Medulla oblongata (tissue), 1 donor: ENCODE measurements at regions not wholly inside any gene's neighbourhood (a gene's known extent, or its start where the extent isn't known, plus 50 kb on each side); places are given as distances from the start of the nearest gene placed in this dataset.
"Not testable (repeated sequence)": the region's sequence is repeated elsewhere in the genome, so short reads cannot be mapped to it uniquely, and the experiment has no call there.

Experiments
- DNase-seq: peaks from one replicate; pipeline ENCODE4 v3.0.0-alpha.2; 2015; ENCODE audit errors: extremely low spot score

- DNase-seq: no peak
Measured at GRCh38 chr21:28592205-28592865, 400.3 kb downstream of the LTN1 start.

DNA sequence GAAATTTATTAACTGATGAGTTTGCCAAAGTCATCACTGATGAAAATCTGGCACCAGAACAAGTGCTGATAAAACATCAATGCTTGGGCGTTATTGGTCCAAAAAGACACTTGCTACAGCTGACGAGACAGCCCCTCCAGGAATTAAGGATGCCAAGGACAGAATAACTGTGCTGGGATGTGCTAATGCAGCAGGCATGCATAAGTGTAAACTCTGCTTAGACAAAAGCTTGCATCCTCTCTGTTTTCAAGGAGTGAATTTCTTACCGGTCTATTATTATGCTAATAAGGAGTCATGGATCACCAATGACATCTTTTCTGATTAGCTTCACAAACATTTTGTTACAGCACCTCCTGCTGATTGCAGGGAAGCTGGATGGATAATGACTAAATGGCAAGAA lies 402.0 kb downstream of the LTN1 start:
- no peak for DNase-seq

- no peak for DNase-seq
Measured at GRCh38 chr21:28590026-28590425, 402.7 kb downstream of the LTN1 start.

- DNase-seq: no peak
Measured at GRCh38 chr21:28588997-28589396, 403.7 kb downstream of the LTN1 start.

DNA sequence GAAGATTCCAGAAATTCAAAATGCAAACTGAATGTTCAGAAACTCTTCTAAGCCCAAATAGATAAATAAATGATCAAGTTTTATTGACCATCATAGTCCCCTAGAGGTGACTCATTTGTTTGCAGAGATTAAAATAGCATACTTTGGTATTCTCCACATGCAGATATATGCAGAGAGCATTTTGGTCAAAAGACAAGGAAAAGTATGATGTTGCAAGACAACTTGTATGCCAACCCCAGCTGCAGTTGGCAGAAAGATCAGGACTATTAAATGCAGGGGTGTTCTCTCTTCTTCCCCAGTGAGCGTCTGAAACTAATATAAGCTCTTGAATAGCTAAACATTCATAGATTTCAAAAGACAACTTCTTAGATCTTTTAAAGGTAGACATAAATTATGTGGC lies 404.9 kb downstream of the LTN1 start:
- no peak for DNase-seq

- DNase-seq: no peak
Measured at GRCh38 chr21:28581976-28582375, 410.7 kb downstream of the LTN1 start.

DNA sequence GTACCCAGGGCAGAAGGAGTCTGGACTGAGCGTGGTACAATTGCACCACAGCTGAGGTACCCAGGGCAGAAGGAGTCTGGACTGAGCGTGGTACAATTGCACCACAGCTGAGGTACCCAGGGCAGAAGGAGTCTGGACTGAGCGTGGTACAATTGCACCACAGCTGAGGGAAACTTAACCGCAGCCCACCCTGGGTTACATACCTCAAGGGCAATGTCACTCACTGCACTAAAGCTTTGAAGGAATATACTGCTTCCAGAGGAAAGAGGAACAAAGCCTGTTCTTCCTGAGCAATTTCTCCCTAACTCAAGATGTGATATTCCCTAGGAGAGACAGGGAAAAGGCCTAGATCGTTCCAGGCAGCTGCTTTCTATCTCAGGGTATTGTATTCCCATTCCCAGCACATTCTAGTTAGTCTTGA lies 411.4 kb downstream of the LTN1 start:
- DNase-seq: not testable (repeated sequence)

DNA sequence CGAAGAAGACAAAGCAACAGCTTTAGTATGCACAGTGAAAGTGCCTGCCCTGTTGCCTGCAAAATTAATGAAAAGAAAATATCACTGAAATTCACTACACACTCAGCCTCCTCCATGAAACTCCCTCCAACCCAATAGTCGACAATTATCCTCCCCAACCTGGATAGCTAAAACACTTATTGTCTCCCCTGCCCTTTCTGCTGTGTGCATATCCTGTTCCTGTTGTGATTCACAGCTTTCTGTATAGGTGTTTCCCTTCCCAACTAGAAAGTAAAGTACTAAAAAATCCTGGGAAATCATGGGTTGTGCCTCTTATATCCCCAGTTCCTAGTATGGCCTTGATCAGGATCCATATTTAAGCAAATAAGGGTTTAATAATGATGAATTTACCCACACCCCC lies 412.1 kb downstream of the LTN1 start:
- no peak for DNase-seq

- DNase-seq: no peak
Measured at GRCh38 chr21:28579986-28580550, 412.6 kb downstream of the LTN1 start.

DNA sequence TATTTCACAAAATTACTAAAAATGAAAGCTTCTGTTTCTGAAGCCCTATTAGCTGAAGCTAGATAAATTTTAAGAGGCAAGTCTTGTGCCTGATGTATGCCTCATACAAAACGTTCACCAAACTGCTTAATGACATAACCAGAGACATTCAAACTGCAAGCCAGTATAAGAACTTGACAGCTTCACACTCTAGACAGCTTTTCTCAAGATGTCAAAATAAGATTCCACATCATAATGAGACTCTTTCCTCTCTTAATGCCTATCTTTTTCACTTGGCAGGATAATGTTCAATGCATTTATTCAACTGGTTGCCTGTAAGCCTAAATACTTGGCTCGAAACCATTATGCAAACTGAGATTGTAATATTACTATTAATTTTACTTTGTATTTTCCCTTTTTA lies 424.0 kb downstream of the LTN1 start:
- DNase-seq: no peak

DNA sequence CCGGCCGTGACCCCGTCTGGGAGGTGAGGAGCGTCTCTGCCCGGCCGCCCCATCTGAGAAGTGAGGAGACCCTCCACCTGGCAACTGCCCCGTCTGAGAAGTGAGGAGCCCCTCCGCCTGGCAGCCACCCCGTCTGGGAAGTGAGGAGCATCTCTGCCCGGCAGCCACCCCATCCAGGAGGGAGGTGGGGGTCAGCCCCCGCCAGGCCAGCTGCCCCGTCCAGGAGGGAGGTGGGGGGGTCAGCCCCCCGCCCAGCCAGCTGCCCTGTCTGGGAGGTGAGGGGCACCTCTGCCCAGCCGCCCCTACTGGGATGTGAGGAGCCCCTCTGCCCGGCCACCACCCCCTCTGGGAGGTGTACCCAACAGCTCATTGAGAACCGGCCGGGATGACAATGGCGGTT lies 428.7 kb downstream of the LTN1 start:
- DNase-seq: not testable (repeated sequence)

DNA sequence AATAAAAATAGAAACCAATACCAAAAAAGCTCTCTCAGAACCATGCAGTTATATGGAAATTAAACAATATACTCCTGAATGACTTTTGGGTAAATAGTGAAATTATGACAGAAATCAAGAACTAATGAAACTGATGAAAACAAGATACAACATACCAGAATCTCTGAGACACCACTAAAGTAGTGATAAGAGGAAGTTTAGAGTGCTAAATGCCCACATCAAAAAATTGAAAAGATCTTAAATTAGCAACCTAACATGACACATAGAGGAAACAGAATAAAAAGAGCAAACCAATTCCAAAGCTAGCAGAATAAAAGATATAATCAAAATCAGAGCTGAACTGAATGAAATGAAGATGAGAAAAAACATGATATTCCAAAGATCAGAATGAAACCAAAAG lies 430.9 kb downstream of the LTN1 start:
- no peak for DNase-seq

- no peak for DNase-seq
Measured at GRCh38 chr21:28554660-28555475, 437.8 kb downstream of the LTN1 start.

GRCh38 chr21:28550057-28550825 lies 442.4 kb downstream of the LTN1 start:
- DNase-seq: no peak

- no peak for DNase-seq
Measured at GRCh38 chr21:28548291-28548690, 444.4 kb downstream of the LTN1 start.

DNA sequence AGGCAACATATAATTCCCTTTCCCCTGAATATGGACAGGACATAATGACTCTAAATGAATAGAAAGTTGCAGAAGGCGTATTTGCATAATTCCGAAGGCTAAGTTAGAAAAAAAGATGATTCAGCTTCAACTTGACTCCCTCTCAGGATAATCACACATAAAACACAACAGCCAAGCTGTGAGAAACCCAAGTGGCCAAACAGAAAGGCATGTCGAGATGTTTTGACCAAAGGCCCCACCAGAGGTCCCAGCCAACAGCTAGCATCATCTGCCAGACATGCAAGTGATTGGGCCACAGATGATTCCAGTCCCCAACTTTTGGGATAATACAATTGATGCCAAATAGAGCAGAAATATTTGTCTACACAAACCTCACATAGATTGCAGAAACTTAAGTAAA lies 444.9 kb downstream of the LTN1 start:
- no peak for DNase-seq

GRCh38 chr21:28543975-28544374 lies 448.7 kb downstream of the LTN1 start:
- DNase-seq: no peak

DNA sequence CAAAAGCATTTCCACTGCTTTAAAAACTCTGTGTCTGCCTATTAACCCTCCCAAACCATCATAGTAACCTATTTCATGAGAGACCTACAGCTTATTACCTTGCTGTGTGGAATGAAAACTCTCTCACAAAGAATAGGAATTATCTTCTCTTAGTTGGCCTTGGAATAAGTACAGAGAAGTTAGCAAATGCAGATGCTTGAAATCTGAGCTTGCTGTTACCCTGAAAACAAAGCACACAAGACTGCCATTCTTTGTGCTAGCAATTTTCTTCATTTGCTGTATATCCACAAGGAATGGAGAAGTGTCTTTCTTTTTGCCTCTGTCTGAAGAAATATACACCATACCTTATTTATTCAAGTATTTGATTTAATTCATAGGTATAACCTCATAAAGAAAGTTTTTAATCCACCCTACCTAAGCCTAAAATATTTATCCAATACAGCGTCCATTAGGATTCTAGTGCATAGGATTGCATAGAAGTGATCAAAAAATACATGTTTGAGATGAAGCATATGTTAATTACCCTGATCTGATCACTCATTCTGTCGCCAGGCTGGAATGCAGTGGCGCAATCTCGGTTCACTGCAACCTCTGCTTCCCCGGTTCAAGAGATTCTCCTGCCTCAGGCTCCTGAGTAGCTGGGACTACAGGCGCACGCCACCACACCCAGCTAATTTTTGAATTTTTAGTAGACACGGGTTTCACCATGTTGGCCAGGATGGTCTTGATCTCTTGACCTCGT lies 451.1 kb downstream of the LTN1 start:
- DNase-seq: no peak

DNA sequence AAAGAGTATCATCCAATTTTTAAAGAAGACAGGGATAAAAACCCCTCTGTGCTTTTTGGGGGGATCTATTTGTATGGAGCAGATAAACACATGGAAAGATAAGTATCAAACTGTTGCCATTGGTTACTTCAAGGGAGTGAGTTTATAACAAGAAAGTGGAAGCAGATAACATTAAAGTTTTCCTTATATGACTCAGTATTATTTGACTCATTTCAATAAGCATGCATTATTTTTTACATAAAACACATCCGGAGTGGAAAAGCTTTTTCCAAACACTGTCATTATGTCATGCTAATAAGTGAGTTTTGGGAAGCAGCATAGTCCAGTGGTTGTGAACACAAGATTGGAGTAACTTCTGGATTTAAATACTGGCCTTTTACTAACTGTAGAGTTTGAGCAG lies 452.2 kb downstream of the LTN1 start:
- DNase-seq: no peak

- DNase-seq: no peak
Measured at GRCh38 chr21:28539623-28539988, 453.1 kb downstream of the LTN1 start.

DNA sequence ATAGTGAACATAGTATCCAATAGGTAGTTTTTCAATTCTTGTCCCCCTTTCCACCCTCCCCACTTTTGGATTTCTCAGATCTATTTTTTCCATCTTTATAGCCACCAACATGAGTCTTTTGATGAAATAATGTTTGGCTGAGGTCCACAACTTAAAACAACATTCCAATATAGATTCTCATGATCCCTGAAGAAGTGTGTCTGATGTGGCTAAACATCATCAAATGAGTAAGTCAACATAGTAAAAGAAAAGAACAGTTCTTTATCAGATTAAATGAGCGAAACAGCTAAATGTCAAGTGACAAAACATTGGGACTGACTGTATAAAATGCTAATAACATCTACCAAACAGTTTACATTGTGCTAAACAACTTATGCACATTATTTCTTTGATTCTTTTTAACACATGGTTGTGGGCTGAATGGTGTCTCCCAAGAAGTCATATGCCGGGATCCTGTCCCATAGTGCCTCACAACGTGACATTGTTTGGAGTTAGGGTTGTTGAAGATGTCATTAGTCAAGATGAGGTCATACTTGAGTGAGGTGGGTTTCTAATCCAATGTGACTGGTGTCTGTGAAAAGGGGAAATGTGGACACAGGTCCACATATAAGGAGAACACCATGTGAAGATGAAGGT lies 453.6 kb downstream of the LTN1 start:
- no peak for DNase-seq
